Stimulated activated naive B cell treated with anti-CD40 and anti-IgM and Interleukin-4, amounts not matched to agents 10 μg/mL and 1 μg/mL and 100 μg/mL, for 72 hours (primary cell): ENCODE measurements at regions not wholly inside any gene's neighbourhood (a gene's known extent, or its start where the extent isn't known, plus 50 kb on each side); places are given as distances from the start of the nearest gene placed in this dataset.

Source experiments
- ATAC-seq, 2 donors: fragments of 150-1000 bp; cut with Tn5 transposase; replicated peaks; 2 replicates each; pipeline ENCODE4 v1.10.0; 2021; ENCODE audit warnings: moderate library complexity in 1 of 2
- DNase-seq: peaks from one replicate; pipeline ENCODE4 v3.0.0; 2021
- H3K27ac Mint-ChIP-seq: one replicate; pipeline ENCODE4 v1.8.0; 2022; ENCODE audit warnings: mild to moderate bottlenecking, mixed read lengths
- H3K27me3 Mint-ChIP-seq, 2 donors: one replicate each; pipeline ENCODE4 v1.8.0; 2022; ENCODE audit warnings: mixed read lengths in 2 of 2
- H3K36me3 Mint-ChIP-seq, 2 donors: one replicate each; pipeline ENCODE4 v1.8.0; 2022; ENCODE audit warnings: mixed read lengths in 2 of 2, mild to moderate bottlenecking in 1 of 2
- H3K4me1 Mint-ChIP-seq, 2 donors: one replicate each; pipeline ENCODE4 v1.8.0; 2022; ENCODE audit warnings: mixed read lengths in 2 of 2, mild to moderate bottlenecking in 1 of 2
- H3K4me3 Mint-ChIP-seq, 2 donors: one replicate each; pipeline ENCODE4 v1.8.0; 2022; ENCODE audit warnings: mild to moderate bottlenecking in 2 of 2, mixed read lengths in 2 of 2, moderate library complexity in 1 of 2
- H3K9me3 Mint-ChIP-seq, 2 donors: one replicate each; pipeline ENCODE4 v1.8.0; 2022; ENCODE audit warnings: mixed read lengths in 2 of 2, mild to moderate bottlenecking in 1 of 2

DNA sequence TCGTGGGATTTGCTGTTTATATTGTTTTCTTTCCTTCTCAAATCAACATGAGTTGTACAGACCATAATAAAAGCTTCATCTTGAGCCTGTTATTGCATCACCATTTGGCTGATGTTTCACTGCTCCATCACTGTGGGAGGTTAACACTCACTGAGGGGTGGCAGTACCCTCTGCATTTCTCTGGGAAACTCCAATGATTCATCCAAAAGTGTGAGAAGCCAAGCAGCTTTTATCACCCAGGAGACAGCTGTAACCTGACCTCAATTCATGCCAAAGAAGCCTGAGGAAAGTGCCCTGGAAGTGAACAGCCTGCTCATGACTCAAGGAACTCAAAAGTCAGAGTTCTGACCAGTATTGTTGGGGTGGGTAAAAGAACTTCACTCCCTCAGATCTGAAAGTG, 84.1 kb downstream of the GPR88 start:
- no peak overlapping the region for H3K27ac Mint-ChIP-seq
- H3K9me3 Mint-ChIP-seq: peaks cover 0 to 2% of the 10 kb centered on the region in 2 donors
- no peak overlapping the region for H3K4me3 Mint-ChIP-seq
- peaks cover 0 to 10% of the 10 kb centered on the region in 2 donors for H3K27me3 Mint-ChIP-seq
- DNase-seq (no peak), ATAC-seq (no peak)
- no peaks in the 10 kb centered on the region for H3K4me1 Mint-ChIP-seq
- no peaks in the 10 kb centered on the region for H3K36me3 Mint-ChIP-seq

DNA sequence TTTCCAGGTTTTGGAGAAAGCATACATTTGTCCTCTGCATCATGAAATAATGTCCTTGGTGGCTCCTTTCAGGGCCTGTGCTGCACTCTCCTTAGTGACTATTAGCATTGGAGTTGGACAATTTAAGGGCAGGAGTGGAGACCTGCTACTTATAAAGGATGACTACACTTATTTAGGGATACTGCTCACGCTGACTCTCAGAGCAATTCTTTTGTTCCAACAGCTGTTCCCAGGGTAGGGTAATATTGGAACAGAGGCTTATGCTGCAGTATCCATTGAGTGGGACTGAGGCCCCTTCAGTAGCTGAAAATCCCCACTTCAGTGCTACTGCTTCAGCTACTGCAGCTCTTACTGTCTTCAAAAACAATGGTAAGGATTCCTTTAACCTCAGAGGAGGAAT, 84.6 kb downstream of the GPR88 start:
- ATAC-seq (no peak), DNase-seq (no peak)
- H3K27me3 Mint-ChIP-seq: peaks cover 0 to 10% of the 10 kb centered on the region in 2 donors
- H3K4me1 Mint-ChIP-seq: no peaks in the 10 kb centered on the region
- H3K4me3 Mint-ChIP-seq: no peak overlapping the region
- H3K36me3 Mint-ChIP-seq: no peaks in the 10 kb centered on the region
- no peak overlapping the region for H3K27ac Mint-ChIP-seq
- H3K9me3 Mint-ChIP-seq: peaks cover 0 to 2% of the 10 kb centered on the region in 2 donors

DNA sequence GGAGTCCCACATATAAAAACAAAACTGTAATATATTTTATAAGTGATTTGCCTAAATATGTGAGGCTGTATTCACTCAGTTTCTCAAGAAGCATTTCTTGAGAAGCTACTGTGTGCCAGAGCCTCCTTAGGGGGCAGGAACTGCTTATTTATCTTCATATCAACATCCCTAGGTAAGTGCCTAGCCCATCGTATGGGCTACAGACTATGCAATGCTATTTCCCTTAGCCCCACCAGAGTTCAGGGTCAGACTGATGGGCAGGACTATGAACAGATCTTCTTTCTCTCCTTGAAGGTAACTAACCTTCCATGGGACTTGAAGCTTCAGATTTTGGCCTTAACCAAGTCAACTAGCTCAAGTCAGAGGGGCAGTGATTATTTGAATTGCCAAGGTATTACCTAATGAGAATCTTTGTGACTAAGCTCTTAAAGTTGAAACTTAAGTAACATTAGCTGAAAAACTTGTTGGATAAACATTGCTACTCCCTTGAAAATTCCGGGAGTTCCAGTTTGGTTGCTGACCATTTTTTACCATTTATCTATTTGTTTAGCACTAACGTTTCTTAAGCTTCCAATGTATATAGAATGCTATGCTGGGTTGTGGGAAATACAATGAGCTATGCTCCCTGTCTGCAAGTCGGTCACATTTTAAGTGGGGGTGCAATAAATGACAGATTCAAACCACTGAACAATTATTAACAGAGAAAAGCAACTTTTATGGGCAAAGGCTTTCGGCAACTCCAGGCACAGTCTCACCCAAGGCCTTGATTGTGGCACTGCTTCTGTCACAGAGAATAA, 85.2 kb downstream of the GPR88 start:
- H3K27ac Mint-ChIP-seq: no peak overlapping the region
- no peak overlapping the region for H3K4me3 Mint-ChIP-seq
- no peaks in the 10 kb centered on the region for H3K36me3 Mint-ChIP-seq
- H3K9me3 Mint-ChIP-seq: peaks cover 0 to 2% of the 10 kb centered on the region in 2 donors
- no peak for ATAC-seq
- DNase-seq: no peak
- no peaks in the 10 kb centered on the region for H3K4me1 Mint-ChIP-seq
- peaks cover 0 to 7% of the 10 kb centered on the region in 2 donors for H3K27me3 Mint-ChIP-seq

DNA sequence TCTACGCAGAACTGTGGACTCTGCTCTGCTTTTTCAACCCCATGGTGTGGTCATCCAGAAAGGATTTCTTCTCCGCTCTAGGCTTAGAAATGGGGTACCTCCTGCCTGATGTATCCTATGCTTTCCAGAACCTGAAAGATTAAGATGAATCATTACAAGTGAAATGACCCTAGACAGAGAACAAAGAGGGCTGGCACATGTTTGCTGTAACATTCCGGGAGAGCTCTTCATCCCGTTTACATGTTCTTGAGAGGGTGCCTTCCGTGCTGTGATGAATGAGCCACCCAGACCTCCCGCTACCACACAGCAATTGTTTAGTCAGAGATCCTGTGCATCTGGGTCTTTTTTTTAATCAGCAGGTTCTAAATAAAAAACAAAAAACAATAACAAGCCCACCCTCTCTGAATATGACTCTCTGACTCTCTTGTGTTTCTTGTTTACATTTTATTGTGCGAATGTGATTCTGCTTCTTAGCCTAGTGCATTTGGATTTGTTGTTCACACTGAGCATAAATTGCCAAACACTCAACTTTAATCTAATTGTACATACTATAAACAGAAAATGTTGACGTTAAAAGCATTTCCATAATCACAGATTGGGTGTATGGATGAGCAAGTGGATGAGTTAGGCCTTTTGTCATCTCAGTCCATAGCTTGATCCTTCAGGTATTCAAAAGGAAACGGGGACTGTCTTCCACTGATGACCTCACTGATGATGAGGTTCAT, 87.1 kb downstream of the GPR88 start:
- H3K27me3 Mint-ChIP-seq: no peaks in the 10 kb centered on the region
- no peaks in the 10 kb centered on the region for H3K36me3 Mint-ChIP-seq
- H3K4me1 Mint-ChIP-seq: no peaks in the 10 kb centered on the region
- no peak overlapping the region for H3K27ac Mint-ChIP-seq
- H3K4me3 Mint-ChIP-seq: no peak overlapping the region
- ATAC-seq: no peak
- no peak for DNase-seq
- no peaks in the 10 kb centered on the region for H3K9me3 Mint-ChIP-seq

DNA sequence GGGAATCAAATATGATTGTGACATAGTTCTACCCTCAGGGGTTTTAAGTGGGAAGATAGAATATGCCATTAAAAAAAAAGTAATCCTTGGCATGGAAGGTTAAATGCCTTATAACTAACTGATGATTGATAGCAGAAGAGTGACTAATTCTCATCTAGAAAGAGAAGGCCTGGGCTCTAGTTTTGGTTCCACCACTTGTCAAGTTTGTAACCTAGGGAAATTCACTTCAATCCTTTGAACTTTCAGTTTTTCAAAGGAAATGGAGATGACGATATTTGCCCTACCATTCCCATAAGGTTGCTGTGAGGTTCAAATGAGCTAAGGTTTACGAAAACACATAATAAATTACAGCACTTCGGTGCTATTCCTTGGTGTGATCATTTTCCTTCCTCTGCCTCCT, 88.5 kb downstream of the GPR88 start:
- ATAC-seq: no peak

DNA sequence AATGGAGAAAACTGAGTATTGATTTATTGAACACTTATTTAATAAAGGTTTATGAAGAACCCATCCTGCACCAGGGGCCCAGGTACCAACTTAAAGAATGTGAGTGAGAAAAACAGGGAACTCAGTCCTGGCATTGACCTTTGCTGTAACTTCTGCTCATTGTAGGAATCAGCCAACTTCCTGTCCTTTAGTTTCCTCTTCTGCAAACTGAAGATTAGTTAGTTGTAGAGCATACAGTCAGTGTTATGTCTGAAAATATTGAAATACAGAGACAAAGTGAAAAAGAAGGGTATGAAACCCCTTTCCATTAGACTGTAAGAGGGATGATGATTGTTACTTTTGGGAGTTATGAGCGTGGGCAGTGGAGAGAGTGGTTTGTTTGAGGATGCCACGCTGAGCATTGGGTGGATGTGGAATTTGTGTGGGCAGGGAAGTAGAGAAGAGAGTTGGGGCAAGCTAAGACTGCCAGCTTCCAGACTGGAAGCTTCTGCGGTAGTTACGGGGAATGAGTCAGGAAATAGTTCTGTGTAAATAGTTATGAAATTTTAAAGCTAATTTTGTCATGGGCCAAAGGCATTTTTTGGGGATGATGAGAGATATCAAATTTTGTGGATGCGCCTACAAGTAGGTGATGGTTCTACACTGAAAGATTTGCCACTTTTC, 89.2 kb downstream of the GPR88 start:
- Mint-ChIP-seq H3K27me3 (no peaks in the 10 kb centered on the region), H3K4me1 (no peaks in the 10 kb centered on the region), H3K4me3 (no peak overlapping the region), H3K36me3 (no peaks in the 10 kb centered on the region), H3K9me3 (no peaks in the 10 kb centered on the region), H3K27ac (no peak overlapping the region)
- ATAC-seq (no peak), DNase-seq (no peak)

More for the DNA sequence above, 88.5 kb downstream of the GPR88 start:
- Mint-ChIP-seq H3K27me3 (no peaks in the 10 kb centered on the region), H3K4me3 (no peak overlapping the region), H3K9me3 (no peaks in the 10 kb centered on the region), H3K27ac (no peak overlapping the region), H3K36me3 (no peaks in the 10 kb centered on the region), H3K4me1 (no peaks in the 10 kb centered on the region)
- no peak for DNase-seq

DNA sequence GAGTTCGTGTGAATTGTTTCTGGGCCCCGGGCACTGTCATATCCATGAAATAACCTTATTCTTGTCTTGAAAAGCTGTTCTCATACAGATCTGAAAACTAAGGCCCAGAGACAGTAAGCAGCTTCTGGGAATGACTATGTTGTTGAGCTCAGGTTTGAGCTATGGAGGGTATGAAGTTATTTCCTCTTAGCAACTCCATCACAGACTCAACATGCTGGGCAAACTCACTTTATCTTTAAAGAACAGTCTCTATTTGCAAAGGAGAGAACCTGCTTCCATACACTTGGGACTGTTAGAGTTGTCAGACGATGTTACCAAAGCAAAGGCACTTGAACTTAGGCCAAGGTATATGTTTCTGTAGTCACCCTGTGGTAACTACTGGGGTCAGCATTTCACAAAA, 90.0 kb downstream of the GPR88 start:
- no peak overlapping the region for H3K27ac Mint-ChIP-seq

DNA sequence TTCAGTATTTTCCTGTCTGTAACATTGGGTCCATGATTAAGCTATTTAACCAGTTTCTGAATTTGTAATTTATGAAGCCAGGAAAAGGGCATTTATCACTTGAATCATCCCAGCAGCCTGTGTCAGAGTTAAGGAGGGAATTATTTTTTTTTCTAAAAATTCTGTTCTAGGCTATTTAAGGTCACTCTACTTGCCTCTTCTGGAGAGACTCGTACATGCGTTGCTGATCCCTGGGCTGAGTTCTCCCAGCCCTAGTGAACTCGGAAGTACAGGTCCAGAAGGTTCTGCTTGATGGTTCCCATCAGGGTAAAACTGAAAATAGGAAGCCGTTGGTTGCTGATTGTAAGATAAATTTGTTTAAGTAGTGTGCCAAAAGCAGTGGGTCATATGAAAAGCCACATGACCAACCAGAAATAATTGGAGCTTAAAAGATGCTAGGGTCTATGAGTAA, 90.7 kb downstream of the GPR88 start:
- no peak overlapping the region for H3K4me3 Mint-ChIP-seq
- DNase-seq (no peak), ATAC-seq (no peak)
- H3K27ac Mint-ChIP-seq: no peak overlapping the region
- no peaks in the 10 kb centered on the region for H3K9me3 Mint-ChIP-seq
- no peaks in the 10 kb centered on the region for H3K4me1 Mint-ChIP-seq
- H3K36me3 Mint-ChIP-seq: no peaks in the 10 kb centered on the region
- no peaks in the 10 kb centered on the region for H3K27me3 Mint-ChIP-seq

More for the DNA sequence above, 90.0 kb downstream of the GPR88 start:
- no peak for ATAC-seq
- Mint-ChIP-seq H3K4me1 (no peaks in the 10 kb centered on the region), H3K9me3 (no peaks in the 10 kb centered on the region), H3K27me3 (no peaks in the 10 kb centered on the region), H3K4me3 (no peak overlapping the region), H3K36me3 (no peaks in the 10 kb centered on the region)
- no peak for DNase-seq

DNA sequence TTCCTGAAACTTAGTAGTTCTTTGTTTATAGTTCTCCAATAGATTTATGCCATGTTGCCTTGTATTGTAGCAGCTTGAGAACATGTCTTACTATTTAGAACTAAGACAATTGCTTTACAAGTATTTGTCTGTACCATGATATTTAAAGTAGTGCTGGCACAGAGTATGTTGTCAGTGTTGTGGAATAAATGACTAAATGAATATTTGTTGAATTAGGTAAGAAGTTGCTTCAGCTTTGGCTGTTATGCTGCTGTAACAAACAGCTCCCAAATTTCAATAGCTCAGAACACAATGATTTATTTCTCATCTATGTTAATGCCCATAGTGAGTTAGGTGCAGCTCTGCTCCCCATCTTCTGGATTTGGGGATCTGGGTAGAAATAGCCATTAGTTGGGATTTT, 90.2 kb upstream of the VCAM1 start:
- H3K9me3 Mint-ChIP-seq: no peaks in the 10 kb centered on the region
- H3K4me3 Mint-ChIP-seq: no peak overlapping the region
- no peaks in the 10 kb centered on the region for H3K4me1 Mint-ChIP-seq
- no peaks in the 10 kb centered on the region for H3K27me3 Mint-ChIP-seq
- H3K27ac Mint-ChIP-seq: no peak overlapping the region
- ATAC-seq (no peak), DNase-seq (no peak)
- no peaks in the 10 kb centered on the region for H3K36me3 Mint-ChIP-seq

DNA sequence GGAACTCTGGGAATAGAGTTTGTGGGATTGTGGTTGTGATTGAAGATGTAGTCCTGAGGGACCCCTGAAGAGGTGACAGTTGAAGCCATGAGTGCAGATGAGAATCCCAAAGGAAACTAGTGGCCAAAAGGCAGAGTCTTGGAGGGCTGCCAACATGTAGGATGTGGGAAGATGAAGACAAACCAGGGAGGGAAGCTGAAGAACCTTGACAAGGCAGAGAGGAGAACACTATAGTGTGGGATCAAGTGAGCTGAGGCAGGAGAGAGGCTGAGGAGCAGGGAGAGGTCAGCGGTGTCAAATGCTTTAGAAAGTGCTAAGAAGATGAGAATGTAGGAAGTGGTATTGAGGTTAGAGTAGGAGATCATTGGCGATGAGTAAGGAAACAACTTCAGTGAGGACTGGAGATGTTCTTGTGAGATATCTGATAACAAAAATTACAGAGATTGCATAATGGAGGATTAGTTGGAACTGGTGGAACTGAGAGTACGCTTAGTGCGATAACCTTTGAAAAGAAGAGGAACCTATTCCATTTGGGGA, 88.5 kb upstream of the VCAM1 start:
- no peak overlapping the region for H3K4me3 Mint-ChIP-seq
- H3K27me3 Mint-ChIP-seq: no peaks in the 10 kb centered on the region
- H3K36me3 Mint-ChIP-seq: no peaks in the 10 kb centered on the region
- ATAC-seq (no peak), DNase-seq (no peak)
- peaks cover 0 to 4% of the 10 kb centered on the region in 2 donors for H3K9me3 Mint-ChIP-seq
- no peaks in the 10 kb centered on the region for H3K4me1 Mint-ChIP-seq
- no peak overlapping the region for H3K27ac Mint-ChIP-seq

DNA sequence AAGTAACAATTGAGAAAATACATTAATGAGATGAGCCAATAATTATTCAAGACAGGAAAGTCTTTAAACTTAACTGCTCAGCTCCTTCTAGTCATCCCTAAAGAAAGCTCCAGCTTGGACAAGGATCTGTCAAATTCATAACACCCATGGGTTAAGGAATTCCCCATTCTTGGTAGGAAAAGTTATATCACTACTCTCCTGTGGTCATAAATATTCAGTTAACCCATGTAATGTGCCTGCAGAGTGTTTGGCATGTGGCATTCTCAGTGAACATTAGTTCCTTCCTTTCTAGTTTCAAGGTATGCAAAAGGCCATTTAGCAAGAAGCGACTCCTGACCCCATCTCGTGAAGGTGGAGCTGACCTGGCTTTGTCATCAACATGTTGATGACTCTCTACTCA, 76.7 kb upstream of the VCAM1 start:
- Mint-ChIP-seq H3K27me3 (peaks cover 7 to 10% of the 10 kb centered on the region in 2 donors), H3K9me3 (peaks cover 4 to 6% of the 10 kb centered on the region in 2 donors), H3K4me1 (no peaks in the 10 kb centered on the region), H3K36me3 (peaks cover 0 to 2% of the 10 kb centered on the region in 2 donors), H3K4me3 (no peak overlapping the region), H3K27ac (no peak overlapping the region)
- DNase-seq (no peak), ATAC-seq (no peak)

DNA sequence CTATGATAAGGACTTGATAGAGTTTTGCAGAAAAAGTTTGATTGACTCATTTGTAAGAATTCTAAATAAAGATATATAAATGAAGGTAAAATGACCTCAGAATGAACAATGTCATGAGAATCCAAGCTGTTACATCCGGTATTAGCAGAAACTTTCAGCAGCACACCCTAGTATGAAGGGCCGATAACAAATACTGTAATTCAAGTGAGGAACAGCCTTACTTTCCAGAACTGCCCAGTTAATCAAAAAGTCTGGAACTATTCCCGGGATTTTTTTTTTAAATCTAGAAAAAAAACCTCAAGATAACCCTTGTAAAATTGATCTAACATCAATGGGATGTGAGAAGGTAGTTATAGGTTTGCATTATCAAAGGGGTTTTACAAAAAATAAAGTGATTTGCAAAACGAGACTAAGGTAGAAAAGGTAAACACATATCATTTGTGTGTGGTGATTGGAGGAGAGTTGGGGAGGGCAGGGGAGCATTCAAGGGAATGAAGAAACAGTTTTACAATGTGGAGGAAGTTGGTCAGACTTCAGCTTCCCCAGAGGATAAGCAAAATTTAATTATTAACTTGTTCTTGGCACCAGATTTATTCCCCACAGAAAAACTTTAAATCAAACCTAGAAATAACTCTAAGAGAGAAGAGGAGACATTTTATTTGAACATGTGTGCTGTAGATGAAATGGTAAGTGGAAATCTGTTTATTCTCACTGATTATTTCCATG, 75.9 kb upstream of the VCAM1 start:
- Mint-ChIP-seq H3K4me1 (no peaks in the 10 kb centered on the region), H3K36me3 (no peaks in the 10 kb centered on the region), H3K4me3 (no peak overlapping the region), H3K27me3 (peaks cover 4% of the 10 kb centered on the region in 2 donors), H3K9me3 (peaks cover 5 to 10% of the 10 kb centered on the region in 2 donors), H3K27ac (no peak overlapping the region)
- no peak for DNase-seq
- ATAC-seq: no peak

DNA sequence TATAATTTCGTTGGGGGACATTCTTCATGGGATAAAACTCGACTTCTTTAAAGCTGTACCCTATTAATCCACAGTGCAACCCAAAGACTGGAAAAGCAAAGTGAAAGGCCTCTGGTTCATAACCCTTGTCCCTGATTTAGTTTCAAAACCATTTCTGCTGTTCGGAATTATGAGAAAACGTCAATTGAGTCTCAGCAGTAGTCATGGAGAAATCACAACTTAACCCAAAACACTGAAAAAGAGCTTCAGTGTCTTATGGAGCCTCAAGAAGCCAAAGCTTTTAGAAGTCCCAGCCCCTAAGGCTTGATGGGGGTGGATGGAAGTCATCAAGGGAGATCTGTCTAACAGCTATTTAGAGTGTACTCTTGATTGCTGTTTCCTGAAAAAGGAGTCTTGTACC, 73.5 kb upstream of the VCAM1 start:
- no peaks in the 10 kb centered on the region for H3K36me3 Mint-ChIP-seq
- ATAC-seq: no peak
- H3K27ac Mint-ChIP-seq: no peak overlapping the region
- H3K9me3 Mint-ChIP-seq: peaks cover 11 to 14% of the 10 kb centered on the region in 2 donors
- no peaks in the 10 kb centered on the region for H3K4me1 Mint-ChIP-seq
- DNase-seq: no peak
- H3K27me3 Mint-ChIP-seq: no peaks in the 10 kb centered on the region
- no peak overlapping the region for H3K4me3 Mint-ChIP-seq

DNA sequence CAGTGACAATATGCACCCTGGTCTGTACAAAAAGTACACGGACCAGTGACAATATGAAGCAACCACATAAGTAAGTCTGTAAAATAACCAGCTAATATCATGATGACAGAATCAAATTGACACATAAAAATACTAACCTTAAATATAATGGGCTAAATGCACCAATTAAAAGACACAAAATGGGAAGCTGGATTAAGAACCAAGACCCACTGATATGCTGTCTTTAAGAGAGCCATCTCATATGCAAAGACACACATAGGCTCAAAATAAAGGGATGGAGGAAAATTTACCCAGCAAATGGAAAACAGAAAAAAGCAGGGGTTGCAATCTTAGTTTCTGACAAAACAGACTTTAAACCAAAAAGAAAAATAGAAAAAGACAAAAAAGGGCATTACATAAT, 70.4 kb upstream of the VCAM1 start:
- DNase-seq (no peak), ATAC-seq (no peak)
- Mint-ChIP-seq H3K4me1 (no peaks in the 10 kb centered on the region), H3K9me3 (peaks cover 14 to 15% of the 10 kb centered on the region in 2 donors), H3K36me3 (no peaks in the 10 kb centered on the region), H3K27me3 (no peaks in the 10 kb centered on the region), H3K4me3 (no peak overlapping the region), H3K27ac (no peak overlapping the region)
